Liver (tissue), 8 donors: ENCODE measurements at regions not wholly inside any gene's neighbourhood (a gene's known extent, or its start where the extent isn't known, plus 50 kb on each side); places are given as distances from the start of the nearest gene placed in this dataset.

Source experiments
- DNase-seq: peaks from one replicate; pipeline ENCODE4 v3.0.0-alpha.2; 2017; ENCODE audit warnings: low spot score
- H3K27ac ChIP-seq, 2 donors: one replicate each; pipeline ENCODE4 v1.7.0; 2013; ENCODE audit warnings: inconsistent platforms in 2 of 2, low read length in 2 of 2, control low read depth in 1 of 2, low read depth in 1 of 2, mild to moderate bottlenecking in 1 of 2
- H3K27me3 ChIP-seq, 4 donors: one replicate each; pipeline versions ENCODE4 v1.6.1 to v1.7.0; 2013; ENCODE audit warnings: low read length in 3 of 4, inconsistent platforms in 1 of 4, mild to moderate bottlenecking in 1 of 4, moderate library complexity in 1 of 4; ENCODE audit not compliant: control insufficient read depth in 4 of 4, insufficient read depth in 4 of 4
- H3K36me3 ChIP-seq, 4 donors: one replicate each; pipeline versions ENCODE4 v1.6.1 to v1.7.0; 2013; ENCODE audit warnings: low read length in 3 of 4, mild to moderate bottlenecking in 3 of 4, low read depth in 1 of 4, moderate library complexity in 1 of 4; ENCODE audit not compliant: control insufficient read depth in 4 of 4, insufficient read depth in 3 of 4
- H3K4me1 ChIP-seq, 4 donors: one replicate each; pipeline versions ENCODE4 v1.6.1 to v1.7.0; 2013; ENCODE audit warnings: low read length in 3 of 4, mild to moderate bottlenecking in 3 of 4, moderate library complexity in 1 of 4; ENCODE audit not compliant: control insufficient read depth in 4 of 4, insufficient read depth in 4 of 4
- H3K4me3 ChIP-seq, 3 donors: one replicate each; pipeline versions ENCODE4 v1.6.1 to v1.7.0; 2013; ENCODE audit warnings: low read length in 3 of 3, control low read depth in 1 of 3, low read depth in 1 of 3, mild to moderate bottlenecking in 1 of 3
- H3K9ac ChIP-seq, 2 donors: one replicate each; pipeline ENCODE4 v1.7.0; 2013; ENCODE audit warnings: low read length in 2 of 2, mild to moderate bottlenecking in 2 of 2, moderate library complexity in 2 of 2, control low read depth in 1 of 2, low read depth in 1 of 2
- H3K9me3 ChIP-seq, 4 donors: one replicate each; pipeline versions ENCODE4 v1.6.1 to v1.7.0; 2013; ENCODE audit warnings: low read length in 3 of 4; ENCODE audit not compliant: control insufficient read depth in 4 of 4
- ATF3 ChIP-seq: IDR thresholded peaks from 2 replicates; pipeline ENCODE4 v1.6.1; 2016; ENCODE audit warnings: antibody characterized with exemption
- EGR1 ChIP-seq, 2 donors: IDR thresholded peaks; 2 replicates each; pipeline ENCODE4 v1.6.1; 2016 to 2018; ENCODE audit warnings: antibody characterized with exemption in 2 of 2, low read depth in 2 of 2
- FOXA1 ChIP-seq: IDR thresholded peaks from 2 replicates; pipeline ENCODE4 v1.6.1; 2016; ENCODE audit warnings: antibody characterized with exemption
- FOXA2 ChIP-seq: IDR thresholded peaks from 2 replicates; pipeline ENCODE4 v1.6.1; 2016; ENCODE audit warnings: antibody characterized with exemption
- GABPA ChIP-seq, 2 donors: IDR thresholded peaks in 1 of 2; conservative IDR thresholded peaks in 1 of 2; 2 replicates each; pipeline ENCODE4 v1.6.1; 2016; ENCODE audit warnings: antibody characterized with exemption in 2 of 2, mild to moderate bottlenecking in 1 of 2, moderate library complexity in 1 of 2
- HNF4A ChIP-seq, 2 donors: conservative IDR thresholded peaks; 2 replicates each; pipeline ENCODE4 v1.6.1; 2016; ENCODE audit warnings: antibody characterized with exemption in 2 of 2, mild to moderate bottlenecking in 2 of 2
- JUND ChIP-seq, 2 donors: IDR thresholded peaks; 2 replicates each; pipeline ENCODE4 v1.6.1; 2016; ENCODE audit warnings: antibody characterized with exemption in 2 of 2
- NR2F2 ChIP-seq: IDR thresholded peaks from 2 replicates; pipeline ENCODE4 v1.6.1; 2016; ENCODE audit warnings: antibody characterized with exemption
- RAD21 ChIP-seq, 2 donors: IDR thresholded peaks; 2 replicates each; pipeline ENCODE4 v1.6.1; 2016; ENCODE audit warnings: antibody characterized with exemption in 2 of 2, mild to moderate bottlenecking in 2 of 2
- REST ChIP-seq: IDR thresholded peaks from 2 replicates; pipeline ENCODE4 v1.6.1; 2016; ENCODE audit warnings: antibody characterized with exemption, mild to moderate bottlenecking
- RXRA ChIP-seq, 2 donors: IDR thresholded peaks; 2 replicates each; pipeline ENCODE4 v1.6.1; 2017 to 2018; ENCODE audit warnings: antibody characterized with exemption in 2 of 2, mild to moderate bottlenecking in 1 of 2
- SP1 ChIP-seq: IDR thresholded peaks from 2 replicates; pipeline ENCODE4 v1.6.1; 2018; ENCODE audit warnings: antibody characterized with exemption, mild to moderate bottlenecking
- YY1 ChIP-seq: IDR thresholded peaks from 2 replicates; pipeline ENCODE4 v1.6.1; 2016; ENCODE audit warnings: antibody characterized with exemption, mild to moderate bottlenecking
- WGBS: extraction: QIAGEN DNeasy Blood & Tissue Kit; methylation state at CpG from one replicate; pipeline ENCODE4 v1.1.7; 2013; 5-methylcytosine and 5-hydroxymethylcytosine counted together
- TF ChIP-seq, protein P1 (sequence below): IDR thresholded peaks from 2 replicates; pipeline ENCODE4 v1.6.1; 2016; ENCODE audit warnings: antibody characterized with exemption
- TF ChIP-seq, protein P2 (sequence below): fragments of 150-350 bp; IDR thresholded peaks from 2 replicates; pipeline ENCODE4 v1.5.1; 2017; ENCODE audit warnings: improper control_type of control experiment, low read depth, low read length; ENCODE audit not compliant: missing input control
- donor health status: healthy.
- donor health status: healthy.
- donor health status: healthy.
- donor health status: healthy.
- donor health status: healthy.

DNA sequence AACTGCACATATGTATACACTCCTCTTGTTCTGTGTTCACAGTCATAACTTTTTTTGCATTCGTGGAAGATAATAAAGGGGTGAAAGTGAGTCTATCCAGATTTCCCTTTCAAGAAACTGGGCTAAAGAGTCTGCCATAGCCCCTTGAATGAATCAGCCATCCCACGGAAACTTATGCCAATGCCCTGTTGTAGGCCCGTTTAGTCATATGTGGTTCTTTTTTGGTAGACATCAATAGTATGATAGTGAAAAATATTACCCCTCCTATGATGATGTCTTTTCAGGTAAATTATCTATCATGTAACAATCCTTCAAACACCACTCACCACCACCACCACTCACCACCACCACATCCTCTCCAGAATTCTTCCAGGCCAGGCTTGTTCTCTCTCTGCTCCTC lies 99.9 kb upstream of the MYLIP start:
- no peak for DNase-seq
- Histone ChIP-seq H3K9ac (no peak overlapping the region), H3K27me3 (no peaks in the 10 kb centered on the region), H3K4me1 (no peaks in the 10 kb centered on the region), H3K4me3 (no peak overlapping the region), H3K36me3 (no peaks in the 10 kb centered on the region), H3K27ac (no peak overlapping the region), H3K9me3 (peaks cover 0 to 9% (median 6%) of the 10 kb centered on the region in 4 donors)
- 78% methylated on average over 3 of the region's 3 CpGs for WGBS
- no peak for TF ChIP-seq EGR1 (IDR thresholded peaks at IDR 0.05; ENCODE audit: low read depth in 2 of 2)
- TF ChIP-seq HNF4A (conservative IDR thresholded peaks at IDR 0.05): no peak
- TF ChIP-seq REST: no peak
- no peak for TF ChIP-seq SP1
- TF ChIP-seq FOXA1: no peak
- TF ChIP-seq FOXA2: no peak
- TF ChIP-seq, protein P1, sequence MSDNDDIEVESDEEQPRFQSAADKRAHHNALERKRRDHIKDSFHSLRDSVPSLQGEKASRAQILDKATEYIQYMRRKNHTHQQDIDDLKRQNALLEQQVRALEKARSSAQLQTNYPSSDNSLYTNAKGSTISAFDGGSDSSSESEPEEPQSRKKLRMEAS: no peak
- no peak for TF ChIP-seq ATF3
- TF ChIP-seq JUND (IDR thresholded peaks at IDR 0.05): no peak

- H3K9me3 ChIP-seq: no peaks in the 10 kb centered on the region
- 87% methylated on average over 3 of the region's 3 CpGs for WGBS
- no peak for TF ChIP-seq NR2F2
- TF ChIP-seq RXRA (IDR thresholded peaks at IDR 0.05): no peak
- no peak for TF ChIP-seq ATF3
- TF ChIP-seq REST: no peak
- TF ChIP-seq RAD21 (IDR thresholded peaks at IDR 0.05): no peak
- TF ChIP-seq, protein P2, sequence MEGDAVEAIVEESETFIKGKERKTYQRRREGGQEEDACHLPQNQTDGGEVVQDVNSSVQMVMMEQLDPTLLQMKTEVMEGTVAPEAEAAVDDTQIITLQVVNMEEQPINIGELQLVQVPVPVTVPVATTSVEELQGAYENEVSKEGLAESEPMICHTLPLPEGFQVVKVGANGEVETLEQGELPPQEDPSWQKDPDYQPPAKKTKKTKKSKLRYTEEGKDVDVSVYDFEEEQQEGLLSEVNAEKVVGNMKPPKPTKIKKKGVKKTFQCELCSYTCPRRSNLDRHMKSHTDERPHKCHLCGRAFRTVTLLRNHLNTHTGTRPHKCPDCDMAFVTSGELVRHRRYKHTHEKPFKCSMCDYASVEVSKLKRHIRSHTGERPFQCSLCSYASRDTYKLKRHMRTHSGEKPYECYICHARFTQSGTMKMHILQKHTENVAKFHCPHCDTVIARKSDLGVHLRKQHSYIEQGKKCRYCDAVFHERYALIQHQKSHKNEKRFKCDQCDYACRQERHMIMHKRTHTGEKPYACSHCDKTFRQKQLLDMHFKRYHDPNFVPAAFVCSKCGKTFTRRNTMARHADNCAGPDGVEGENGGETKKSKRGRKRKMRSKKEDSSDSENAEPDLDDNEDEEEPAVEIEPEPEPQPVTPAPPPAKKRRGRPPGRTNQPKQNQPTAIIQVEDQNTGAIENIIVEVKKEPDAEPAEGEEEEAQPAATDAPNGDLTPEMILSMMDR: no peak
- no peak for TF ChIP-seq GABPA (IDR thresholded peaks at IDR 0.05 in 1 of 2, conservative IDR thresholded peaks at IDR 0.05 in 1 of 2)
- TF ChIP-seq YY1: no peak
- TF ChIP-seq, protein P1: no peak
Observed at GRCh38 chr6:16020259-16020658, 108.6 kb upstream of the MYLIP start.

More at GRCh38 chr6:16020259-16020658, 108.6 kb upstream of the MYLIP start:
- H3K27ac ChIP-seq: no peak overlapping the region
- no peak overlapping the region for H3K9ac ChIP-seq
- no peak overlapping the region for H3K4me3 ChIP-seq
- peaks cover 0 to 3% (median 0%) of the 10 kb centered on the region in 4 donors for H3K27me3 ChIP-seq
- DNase-seq: no peak
- H3K36me3 ChIP-seq: no peaks in the 10 kb centered on the region
- H3K4me1 ChIP-seq: no peaks in the 10 kb centered on the region
